Colonic mucosa (tissue), 4 donors: ENCODE measurements at regions not wholly inside any gene's neighbourhood (a gene's known extent, or its start where the extent isn't known, plus 50 kb on each side); places are given as distances from the start of the nearest gene placed in this dataset.

Experiments
- DNase-seq: peaks from one replicate; pipeline ENCODE4 v3.0.0-alpha.2; 2020
- H3K27ac ChIP-seq: fragments of 200-600 bp; one replicate; pipeline ENCODE4 v1.8.0; 2021
- H3K27me3 ChIP-seq: fragments of 200-600 bp; one replicate; pipeline ENCODE4 v1.8.0; 2021
- H3K36me3 ChIP-seq: fragments of 200-600 bp; one replicate; pipeline ENCODE4 v1.8.0; 2021
- H3K4me1 ChIP-seq: fragments of 200-600 bp; one replicate; pipeline ENCODE4 v1.8.0; 2021; ENCODE audit warnings: mild to moderate bottlenecking
- H3K4me3 ChIP-seq: fragments of 200-600 bp; one replicate; pipeline ENCODE4 v1.8.0; 2021
- H3K9ac ChIP-seq, 2 donors: one replicate each; pipeline ENCODE4 v1.7.0; 2013; ENCODE audit warnings: control low read depth in 2 of 2, low read depth in 2 of 2, low read length in 2 of 2
- H3K9me3 ChIP-seq: fragments of 200-600 bp; one replicate; pipeline ENCODE4 v1.8.0; 2021
- intact Hi-C: fragments of 100-400 bp; cut with DNase I; formaldehyde crosslinking; loops from one replicate; pipeline ENCODE4 v1.14.1; 2022
- TF ChIP-seq, protein P1 (sequence below): fragments of 200-600 bp; IDR thresholded peaks from one replicate; pipeline ENCODE4 v1.8.0; 2022; ENCODE audit warnings: antibody characterized with exemption, mild to moderate bottlenecking
- donor health status: healthy.
- donor health status: DM: no; HTN: no; CAD: no.
- donor health status: DM: no; HTN: no; CAD: no.

DNA sequence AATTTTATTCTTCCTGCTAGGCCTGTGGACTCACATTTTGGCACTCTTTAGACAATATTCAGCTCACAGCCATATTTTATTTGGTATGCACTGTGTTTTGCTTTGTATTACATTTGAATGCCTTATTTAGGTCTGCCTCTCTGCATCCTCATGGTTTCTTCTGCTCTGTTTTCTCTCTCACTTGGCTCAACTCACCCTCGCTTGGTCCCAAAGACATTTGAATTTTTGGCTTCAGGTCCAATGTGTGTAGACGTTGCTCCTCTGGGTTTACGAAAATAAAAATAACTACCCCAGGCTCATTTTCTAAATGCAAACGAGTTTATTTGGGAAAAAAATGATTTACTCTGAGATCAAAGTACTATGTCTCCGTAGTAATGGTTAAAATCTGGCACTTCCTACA, 91.1 kb upstream of the REG3A start:
- Histone ChIP-seq H3K36me3 (no peaks in the 10 kb centered on the region), H3K9me3 (no peaks in the 10 kb centered on the region), H3K4me1 (no peaks in the 10 kb centered on the region), H3K27me3 (no peaks in the 10 kb centered on the region), H3K4me3 (no peak overlapping the region), H3K9ac (no peak overlapping the region), H3K27ac (no peak overlapping the region)
- intact Hi-C loops = no loop called here
- DNase-seq = no peak
- TF ChIP-seq, protein P1, sequence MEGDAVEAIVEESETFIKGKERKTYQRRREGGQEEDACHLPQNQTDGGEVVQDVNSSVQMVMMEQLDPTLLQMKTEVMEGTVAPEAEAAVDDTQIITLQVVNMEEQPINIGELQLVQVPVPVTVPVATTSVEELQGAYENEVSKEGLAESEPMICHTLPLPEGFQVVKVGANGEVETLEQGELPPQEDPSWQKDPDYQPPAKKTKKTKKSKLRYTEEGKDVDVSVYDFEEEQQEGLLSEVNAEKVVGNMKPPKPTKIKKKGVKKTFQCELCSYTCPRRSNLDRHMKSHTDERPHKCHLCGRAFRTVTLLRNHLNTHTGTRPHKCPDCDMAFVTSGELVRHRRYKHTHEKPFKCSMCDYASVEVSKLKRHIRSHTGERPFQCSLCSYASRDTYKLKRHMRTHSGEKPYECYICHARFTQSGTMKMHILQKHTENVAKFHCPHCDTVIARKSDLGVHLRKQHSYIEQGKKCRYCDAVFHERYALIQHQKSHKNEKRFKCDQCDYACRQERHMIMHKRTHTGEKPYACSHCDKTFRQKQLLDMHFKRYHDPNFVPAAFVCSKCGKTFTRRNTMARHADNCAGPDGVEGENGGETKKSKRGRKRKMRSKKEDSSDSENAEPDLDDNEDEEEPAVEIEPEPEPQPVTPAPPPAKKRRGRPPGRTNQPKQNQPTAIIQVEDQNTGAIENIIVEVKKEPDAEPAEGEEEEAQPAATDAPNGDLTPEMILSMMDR = no peak

DNA sequence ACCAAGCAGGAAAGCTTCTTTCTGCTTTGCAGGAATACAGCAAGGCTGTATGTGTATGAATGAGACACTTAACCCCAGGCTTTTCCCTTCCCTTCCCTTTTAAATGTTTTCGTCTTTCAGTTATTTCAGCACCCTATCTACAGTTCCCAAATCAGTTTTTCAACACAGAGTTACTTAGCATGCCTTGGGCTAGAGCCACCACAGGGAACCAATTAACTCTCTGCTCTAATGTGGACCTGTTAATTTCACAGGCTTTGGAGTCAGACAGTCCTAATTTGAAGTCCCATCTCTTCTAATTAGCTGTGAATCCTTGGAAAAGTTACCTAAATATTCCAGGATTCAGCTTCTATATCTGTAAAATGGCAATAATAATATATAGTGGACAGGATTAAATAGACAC, 89.2 kb upstream of the REG3A start:
- Histone ChIP-seq H3K4me3 (no peak overlapping the region), H3K36me3 (no peaks in the 10 kb centered on the region), H3K27ac (no peak overlapping the region), H3K4me1 (no peaks in the 10 kb centered on the region), H3K9me3 (no peaks in the 10 kb centered on the region), H3K27me3 (no peaks in the 10 kb centered on the region), H3K9ac (no peak overlapping the region)
- intact Hi-C loops = no loop called here
- TF ChIP-seq, protein P1 = no peak
- DNase-seq = no peak

DNA sequence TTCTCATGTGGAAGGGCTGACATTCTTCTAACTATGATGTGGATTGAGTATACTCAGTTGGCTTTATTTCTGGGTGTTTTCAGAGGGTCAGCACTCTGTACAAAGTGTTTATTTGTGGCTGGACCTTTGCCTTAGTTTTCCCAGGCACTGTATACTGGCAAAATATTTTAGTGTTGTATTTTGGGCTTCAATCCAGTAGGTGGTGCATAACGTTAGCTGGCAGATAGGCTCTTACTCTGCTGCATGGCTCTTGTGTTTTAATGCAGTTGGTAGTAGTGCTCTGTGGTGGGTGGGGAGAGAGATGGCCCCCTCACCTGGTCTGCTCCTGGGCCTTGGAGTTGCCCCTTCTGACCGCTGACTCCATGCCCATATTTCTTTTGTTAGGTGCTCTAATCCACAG, 75.6 kb upstream of the REG3A start:
- TF ChIP-seq, protein P1 = no peak
- Histone ChIP-seq H3K4me1 (no peaks in the 10 kb centered on the region), H3K27ac (no peak overlapping the region), H3K9ac (no peak overlapping the region), H3K9me3 (no peaks in the 10 kb centered on the region), H3K27me3 (no peaks in the 10 kb centered on the region), H3K4me3 (no peak overlapping the region), H3K36me3 (no peaks in the 10 kb centered on the region)
- intact Hi-C loops = loop anchor here (10.0 kb wide), 1 partner anchor 630 kb away; no protein-coding TSS in a partner anchor
- DNase-seq = no peak

DNA sequence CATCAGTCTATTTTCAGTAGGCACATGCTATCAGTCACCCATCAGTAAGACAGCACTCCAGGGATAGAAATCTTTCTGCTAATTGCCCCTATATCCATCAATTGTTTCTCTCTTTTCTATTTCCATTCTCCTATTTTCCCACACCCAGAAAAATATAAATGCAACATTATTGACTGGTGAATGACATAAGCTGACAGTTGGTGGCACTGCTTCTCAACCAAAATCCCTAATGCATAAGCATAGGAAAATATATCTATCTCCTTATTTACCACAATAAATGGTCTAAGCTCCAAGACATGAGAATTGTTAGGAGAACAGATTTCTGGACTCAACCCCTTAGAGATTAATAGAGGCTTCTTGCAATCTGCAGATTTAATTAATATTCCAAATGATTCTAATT, 64.0 kb upstream of the REG3A start:
- H3K4me1 ChIP-seq = no peaks in the 10 kb centered on the region
- no peaks in the 10 kb centered on the region for H3K36me3 ChIP-seq
- H3K4me3 ChIP-seq = no peak overlapping the region
- no peaks in the 10 kb centered on the region for H3K27me3 ChIP-seq
- intact Hi-C loops = loop anchor here (5.0 kb wide), 1 partner anchor 181 kb away; no protein-coding TSS in a partner anchor
- H3K9me3 ChIP-seq = no peaks in the 10 kb centered on the region
- no peak overlapping the region for H3K9ac ChIP-seq
- no peak overlapping the region for H3K27ac ChIP-seq
- TF ChIP-seq, protein P1 = no peak
- DNase-seq = no peak

DNA sequence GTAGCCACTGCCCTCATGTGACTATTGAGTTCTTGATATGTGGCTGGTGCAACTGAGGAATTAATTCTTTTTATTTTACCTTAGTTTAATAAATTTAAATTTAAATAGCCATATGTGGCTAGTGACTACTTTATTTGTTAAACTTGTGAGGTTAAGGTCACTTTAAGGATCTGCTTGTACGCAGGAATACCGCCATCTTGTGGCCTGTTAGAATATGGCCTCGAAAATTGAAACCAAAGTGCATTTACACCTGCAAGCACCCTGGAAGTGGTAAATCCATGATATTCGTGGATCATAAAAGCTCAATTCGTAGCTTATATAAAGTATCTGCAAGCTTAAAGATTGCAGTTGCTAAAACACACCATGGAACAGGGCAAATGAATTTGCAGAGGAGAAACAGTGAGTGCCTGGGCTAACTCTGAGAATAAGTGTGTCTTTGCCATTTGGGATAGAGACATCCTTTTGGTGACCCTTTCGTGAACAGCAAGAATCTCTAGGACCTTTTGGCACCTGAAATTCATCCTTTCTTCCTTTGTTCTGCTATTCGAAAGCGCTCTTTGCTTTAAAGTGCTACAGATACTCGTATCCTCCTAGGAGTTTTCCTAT, 59.9 kb upstream of the REG3A start:
- H3K9ac ChIP-seq = no peak overlapping the region
- DNase-seq = peak; percentile 43
- no peaks in the 10 kb centered on the region for H3K9me3 ChIP-seq
- intact Hi-C loops = loop anchor here (5.0 kb wide), 1 partner anchor 82 kb away; no protein-coding TSS in a partner anchor
- H3K27me3 ChIP-seq = no peaks in the 10 kb centered on the region
- no peaks in the 10 kb centered on the region for H3K4me1 ChIP-seq
- H3K4me3 ChIP-seq = no peak overlapping the region
- TF ChIP-seq, protein P1 = peak; percentile 68
- H3K36me3 ChIP-seq = no peaks in the 10 kb centered on the region
- no peak overlapping the region for H3K27ac ChIP-seq
